Gastroesophageal sphincter (tissue), 4 donors: ENCODE measurements at regions not wholly inside any gene's neighbourhood (a gene's known extent, or its start where the extent isn't known, plus 50 kb on each side); places are given as distances from the start of the nearest gene placed in this dataset.

ENCODE experiments used
- ATAC-seq: fragments of 150-250 bp; one replicate; pipeline ENCODE4 v1.9.1; 2016; ENCODE audit warnings: mild to moderate bottlenecking, moderate library complexity
- H3K27ac ChIP-seq, 4 donors: fragments of 200-600 bp; sonication (generic) in 3 of 4; 1 replicate in 3 of 4; 2 replicates in 1 of 4; pipeline ENCODE4 v1.5.1; 2016 to 2019
- H3K27me3 ChIP-seq: fragments of 200-600 bp; sonication (generic); one replicate; pipeline ENCODE4 v1.5.1; 2019
- H3K36me3 ChIP-seq, 2 donors: fragments of 200-600 bp; sonication (generic); one replicate each; pipeline ENCODE4 v1.5.1; 2019; ENCODE audit warnings: control low read depth in 1 of 2
- H3K4me1 ChIP-seq, 3 donors: fragments of 200-600 bp; sonication (generic); 1 replicate in 2 of 3; 2 replicates in 1 of 3; pipeline ENCODE4 v1.5.1; 2016 to 2019; ENCODE audit warnings: control low read depth in 2 of 3
- H3K4me3 ChIP-seq, 2 donors: fragments of 200-600 bp; sonication (generic); one replicate each; pipeline ENCODE4 v1.5.1; 2019; ENCODE audit warnings: mild to moderate bottlenecking in 1 of 2, moderate library complexity in 1 of 2
- H3K9me3 ChIP-seq, 3 donors: fragments of 200-600 bp; sonication (generic); one replicate each; pipeline ENCODE4 v1.5.1; 2017 to 2019; ENCODE audit warnings: control low read depth in 2 of 3
- CTCF ChIP-seq, 4 experiments: fragments of 200-600 bp in 2 of 4; fragments of 450-650 bp in 2 of 4; sonication (generic) in 1 of 4; IDR thresholded peaks; one replicate each; pipeline ENCODE4 v1.5.1; 2017 to 2019; ENCODE audit warnings: antibody characterized with exemption in 4 of 4, mild to moderate bottlenecking in 2 of 4, moderate library complexity in 2 of 4
- EP300 ChIP-seq: sonication (generic); formaldehyde crosslinking; IDR thresholded peaks from one replicate; pipeline ENCODE4 v1.6.1; 2017; ENCODE audit warnings: antibody characterized with exemption, mild to moderate bottlenecking
- POLR2A ChIP-seq, 2 donors: fragments of 450-650 bp; IDR thresholded peaks; one replicate each; pipeline ENCODE4 v1.6.1; 2017; ENCODE audit warnings: antibody characterized with exemption in 2 of 2, mild to moderate bottlenecking in 2 of 2, moderate library complexity in 1 of 2
- POLR2AphosphoS5 ChIP-seq: sonication (generic); formaldehyde crosslinking; IDR thresholded peaks from one replicate; pipeline ENCODE4 v1.6.1; 2017; ENCODE audit warnings: antibody characterized with exemption
- WGBS, 2 donors: methylation state at CpG; one replicate each; pipeline ENCODE4 v1.1.5; 2018; ENCODE audit warnings: low coverage in 1 of 2; 5-methylcytosine and 5-hydroxymethylcytosine counted together

- Histone ChIP-seq H3K27me3 (peaks cover 13% of the 10 kb centered on the region), H3K9me3 (no peaks in the 10 kb centered on the region), H3K27ac (no peak overlapping the region), H3K4me1 (peaks cover 0 to 25% (median 11%) of the 10 kb centered on the region in 3 donors), H3K36me3 (no peaks in the 10 kb centered on the region), H3K4me3 (no peak overlapping the region)
- WGBS, 2 donors, result 86 to 89% methylated on average over 4 to 6 of the region's 6 CpGs
- no peak for ATAC-seq
- no peak for TF ChIP-seq POLR2A (IDR thresholded peaks at IDR 0.05)
- no peak for TF ChIP-seq POLR2AphosphoS5
- TF ChIP-seq EP300, result no peak
- TF ChIP-seq CTCF (IDR thresholded peaks at IDR 0.05), result no peak
Observed at GRCh38 chr11:45095691-45096010, 50.8 kb upstream of the PRDM11 start.

GRCh38 chr11:45096636-45097035, 49.8 kb upstream of the PRDM11 start:
- no peak for TF ChIP-seq POLR2A (IDR thresholded peaks at IDR 0.05)
- no peak for TF ChIP-seq POLR2AphosphoS5
- TF ChIP-seq EP300, result no peak
- TF ChIP-seq CTCF (IDR thresholded peaks at IDR 0.05), result no peak
- no peaks in the 10 kb centered on the region for H3K36me3 ChIP-seq
- no peak for ATAC-seq
- peaks cover 0 to 21% (median 9%) of the 10 kb centered on the region in 3 donors for H3K4me1 ChIP-seq
- H3K4me3 ChIP-seq, result no peak overlapping the region
- peaks cover 20% of the 10 kb centered on the region for H3K27me3 ChIP-seq
- 44 to 76% methylated on average over 2 to 4 of the region's 4 CpGs for WGBS, 2 donors
- H3K27ac ChIP-seq, result no peak overlapping the region
- H3K9me3 ChIP-seq, result no peaks in the 10 kb centered on the region
